Spleen (tissue), 7 donors: ENCODE measurements at regions not wholly inside any gene's neighbourhood (a gene's known extent, or its start where the extent isn't known, plus 50 kb on each side); places are given as distances from the start of the nearest gene placed in this dataset.
"Not testable (repeated sequence)": the region's sequence is repeated elsewhere in the genome, so short reads cannot be mapped to it uniquely, and the experiment has no call there.

ENCODE experiments used
- POLR2A ChIP-seq, 3 donors: fragments of 450-650 bp; IDR thresholded peaks; one replicate each; pipeline ENCODE4 v1.5.1; 2017; ENCODE audit warnings: antibody characterized with exemption in 3 of 3, mild to moderate bottlenecking in 1 of 3
- POLR2AphosphoS5 ChIP-seq, 3 donors: sonication (generic); formaldehyde crosslinking; IDR thresholded peaks; one replicate each; pipeline ENCODE4 v1.5.1; 2017; ENCODE audit warnings: antibody characterized with exemption in 3 of 3
- TF ChIP-seq, protein P1 (sequence below), 11 experiments: fragments of 200-600 bp in 7 of 11; fragments of 450-650 bp in 4 of 11; sonication (generic) in 4 of 11; IDR thresholded peaks in 8 of 11; conservative IDR thresholded peaks in 3 of 11; 1 replicate in 7 of 11; 2 replicates in 4 of 11; pipeline versions ENCODE4 v1.4.0 to v1.8.0; 2016 to 2021; ENCODE audit warnings: antibody characterized with exemption in 11 of 11, inconsistent platforms in 4 of 11, mild to moderate bottlenecking in 1 of 11
- donor health status: DM: no; HTN: no; CAD: no; lungs with moderate emphysema.
- donor health status: DM: no; HTN: no; CAD: no.
- donor health status: DM: no; HTN: no; CAD: no.

- TF ChIP-seq, protein P1, sequence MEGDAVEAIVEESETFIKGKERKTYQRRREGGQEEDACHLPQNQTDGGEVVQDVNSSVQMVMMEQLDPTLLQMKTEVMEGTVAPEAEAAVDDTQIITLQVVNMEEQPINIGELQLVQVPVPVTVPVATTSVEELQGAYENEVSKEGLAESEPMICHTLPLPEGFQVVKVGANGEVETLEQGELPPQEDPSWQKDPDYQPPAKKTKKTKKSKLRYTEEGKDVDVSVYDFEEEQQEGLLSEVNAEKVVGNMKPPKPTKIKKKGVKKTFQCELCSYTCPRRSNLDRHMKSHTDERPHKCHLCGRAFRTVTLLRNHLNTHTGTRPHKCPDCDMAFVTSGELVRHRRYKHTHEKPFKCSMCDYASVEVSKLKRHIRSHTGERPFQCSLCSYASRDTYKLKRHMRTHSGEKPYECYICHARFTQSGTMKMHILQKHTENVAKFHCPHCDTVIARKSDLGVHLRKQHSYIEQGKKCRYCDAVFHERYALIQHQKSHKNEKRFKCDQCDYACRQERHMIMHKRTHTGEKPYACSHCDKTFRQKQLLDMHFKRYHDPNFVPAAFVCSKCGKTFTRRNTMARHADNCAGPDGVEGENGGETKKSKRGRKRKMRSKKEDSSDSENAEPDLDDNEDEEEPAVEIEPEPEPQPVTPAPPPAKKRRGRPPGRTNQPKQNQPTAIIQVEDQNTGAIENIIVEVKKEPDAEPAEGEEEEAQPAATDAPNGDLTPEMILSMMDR (IDR thresholded peaks at IDR 0.05 in 8 of 11, conservative IDR thresholded peaks at IDR 0.05 in 3 of 11) = not testable (repeated sequence)
- not testable (repeated sequence) for TF ChIP-seq POLR2AphosphoS5, POLR2A (IDR thresholded peaks at IDR 0.05)
Observed at GRCh38 chr12:114521160-114521559, 115.2 kb upstream of the TBX5 start.
